Ishikawa (cell line): ENCODE measurements at regions not wholly inside any gene's neighbourhood (a gene's known extent, or its start where the extent isn't known, plus 50 kb on each side); places are given as distances from the start of the nearest gene placed in this dataset.
A peak's percentile ranks its signal among the peaks of the same experiment; 100 is the strongest.

Source experiments
- CEBPB ChIP-seq: IDR thresholded peaks from 2 replicates; pipeline ENCODE4 v1.6.1; 2012
- CREB1 ChIP-seq: IDR thresholded peaks from 2 replicates; pipeline ENCODE4 v1.6.1; 2012; ENCODE audit warnings: low read depth
- EGR1 ChIP-seq: IDR thresholded peaks from 2 replicates; pipeline ENCODE4 v1.6.1; 2012
- EP300 ChIP-seq: IDR thresholded peaks from 2 replicates; pipeline ENCODE4 v1.6.1; 2012; ENCODE audit warnings: borderline replicate concordance
- FOXM1 ChIP-seq: IDR thresholded peaks from 2 replicates; pipeline ENCODE4 v1.6.1; 2012; ENCODE audit warnings: low read depth, borderline replicate concordance
- MAX ChIP-seq: IDR thresholded peaks from 2 replicates; pipeline ENCODE4 v1.6.1; 2012
- NFIC ChIP-seq: IDR thresholded peaks from 2 replicates; pipeline ENCODE4 v1.6.1; 2012
- RAD21 ChIP-seq: IDR thresholded peaks from 2 replicates; pipeline ENCODE4 v1.6.1; 2012; ENCODE audit warnings: low read depth
- REST ChIP-seq: IDR thresholded peaks from 2 replicates; pipeline ENCODE4 v1.6.1; 2012; ENCODE audit warnings: low read depth, mild to moderate bottlenecking
- TAF1 ChIP-seq: IDR thresholded peaks from 2 replicates; pipeline ENCODE4 v1.6.1; 2012; ENCODE audit warnings: low read depth, mild to moderate bottlenecking
- TCF12 ChIP-seq: IDR thresholded peaks from 2 replicates; pipeline ENCODE4 v1.6.1; 2012; ENCODE audit warnings: low read depth
- TEAD4 ChIP-seq: IDR thresholded peaks from 2 replicates; pipeline ENCODE4 v1.6.1; 2012
- USF1 ChIP-seq: IDR thresholded peaks from 2 replicates; pipeline ENCODE4 v1.6.1; 2012
- YY1 ChIP-seq: IDR thresholded peaks from 2 replicates; pipeline ENCODE4 v1.6.1; 2012; ENCODE audit warnings: low read depth
- ZBTB7A ChIP-seq: IDR thresholded peaks from 2 replicates; pipeline ENCODE4 v1.6.1; 2012; ENCODE audit warnings: low read depth

- TF ChIP-seq MAX, result no peak
- no peak for TF ChIP-seq USF1
- TF ChIP-seq REST, result no peak
- no peak for TF ChIP-seq TCF12
- no peak for TF ChIP-seq TAF1
- TF ChIP-seq EP300, result no peak
- no peak for TF ChIP-seq ZBTB7A
- no peak for TF ChIP-seq FOXM1
- no peak for TF ChIP-seq CEBPB
- TF ChIP-seq NFIC, result no peak
- TF ChIP-seq CREB1, result no peak
- no peak for TF ChIP-seq EGR1
- TF ChIP-seq YY1, result no peak
- no peak for TF ChIP-seq RAD21
- no peak for TF ChIP-seq TEAD4
These were observed 67.6 kb upstream of the SLC22A15 start for GRCh38 chr1:115908565-115909274.

GRCh38 chr1:115910231-115910630, 66.1 kb upstream of the SLC22A15 start:
- TF ChIP-seq EP300, result no peak
- TF ChIP-seq TEAD4, result no peak
- TF ChIP-seq MAX, result no peak
- TF ChIP-seq REST, result no peak
- TF ChIP-seq ZBTB7A, result no peak
- TF ChIP-seq EGR1, result no peak

GRCh38 chr1:115911294-115911693, 65.0 kb upstream of the SLC22A15 start:
- TF ChIP-seq FOXM1 (no peak), USF1 (0 out of 2 replicates have a peak, but pooled peaks have one; percentile 24)

GRCh38 chr1:115912116-115912515, 64.2 kb upstream of the SLC22A15 start:
- TF ChIP-seq EP300 (no peak), RAD21 (no peak), MAX (no peak), REST (no peak), NFIC (no peak), USF1 (no peak), EGR1 (no peak), CEBPB (no peak), TAF1 (no peak), ZBTB7A (no peak), TEAD4 (no peak), YY1 (no peak), CREB1 (no peak), TCF12 (no peak), FOXM1 (no peak)
